IPS-NIHi11 (cell line): ENCODE measurements at regions not wholly inside any gene's neighbourhood (a gene's known extent, or its start where the extent isn't known, plus 50 kb on each side); places are given as distances from the start of the nearest gene placed in this dataset.

ENCODE experiments used
- DNase-seq: peaks from one replicate; pipeline ENCODE4 v3.0.0; 2012; ENCODE audit warnings: mixed read lengths, low spot score

GRCh38 chr12:22991250-22991844 is 366.4 kb downstream of the ETNK1 start:
- DNase-seq, result no peak

- no peak for DNase-seq
Measured at GRCh38 chr12:22993609-22994315, 368.8 kb downstream of the ETNK1 start.

GRCh38 chr12:22994316-22994675 is 369.3 kb downstream of the ETNK1 start:
- DNase-seq, result no peak

- no peak for DNase-seq
Measured at GRCh38 chr12:23001487-23001886, 376.5 kb downstream of the ETNK1 start.

GRCh38 chr12:23002381-23002780 is 377.4 kb downstream of the ETNK1 start:
- DNase-seq, result no peak

GRCh38 chr12:23004473-23005020 is 379.6 kb downstream of the ETNK1 start:
- no peak for DNase-seq

- no peak for DNase-seq
Measured at GRCh38 chr12:23005387-23005786, 380.4 kb downstream of the ETNK1 start.

- no peak for DNase-seq
Measured at GRCh38 chr12:23006413-23006812, 381.4 kb downstream of the ETNK1 start.

- no peak for DNase-seq
Measured at GRCh38 chr12:23008623-23009022, 383.7 kb downstream of the ETNK1 start.

GRCh38 chr12:23014749-23015148 is 389.8 kb downstream of the ETNK1 start:
- no peak for DNase-seq

GRCh38 chr12:23025372-23026016 is 400.5 kb downstream of the ETNK1 start:
- no peak for DNase-seq

GRCh38 chr12:23028158-23028802 is 403.3 kb downstream of the ETNK1 start:
- DNase-seq, result peak; percentile 25

- no peak for DNase-seq
Measured at GRCh38 chr12:23029185-23029584, 404.2 kb downstream of the ETNK1 start.

GRCh38 chr12:23039834-23040233 is 414.9 kb downstream of the ETNK1 start:
- DNase-seq, result no peak

GRCh38 chr12:23041774-23042173 is 416.8 kb downstream of the ETNK1 start:
- DNase-seq, result no peak

GRCh38 chr12:23043646-23044045 is 418.7 kb downstream of the ETNK1 start:
- DNase-seq, result no peak

- DNase-seq, result no peak
Measured at GRCh38 chr12:23049180-23049579, 424.2 kb downstream of the ETNK1 start.

GRCh38 chr12:23055004-23055403 is 430.0 kb downstream of the ETNK1 start:
- DNase-seq, result peak; percentile 61

GRCh38 chr12:23057571-23057970 is 432.6 kb downstream of the ETNK1 start:
- DNase-seq, result no peak

- DNase-seq, result no peak
Measured at GRCh38 chr12:23060161-23060560, 435.2 kb downstream of the ETNK1 start.

- no peak for DNase-seq
Measured at GRCh38 chr12:23063206-23063605, 438.2 kb downstream of the ETNK1 start.

GRCh38 chr12:23066095-23066494 is 441.1 kb downstream of the ETNK1 start:
- DNase-seq, result no peak

- DNase-seq, result no peak
Measured at GRCh38 chr12:23083267-23083666, 458.3 kb downstream of the ETNK1 start.
